Thyroid gland (tissue), 4 donors: ENCODE measurements at regions not wholly inside any gene's neighbourhood (a gene's known extent, or its start where the extent isn't known, plus 50 kb on each side); places are given as distances from the start of the nearest gene placed in this dataset.
A peak's percentile ranks its signal among the peaks of the same experiment; 100 is the strongest.

Experiments
- POLR2A ChIP-seq, 2 donors: fragments of 450-650 bp; IDR thresholded peaks; one replicate each; pipeline ENCODE4 v1.6.1; 2017; ENCODE audit warnings: antibody characterized with exemption in 2 of 2, mild to moderate bottlenecking in 2 of 2, moderate library complexity in 1 of 2
- TF ChIP-seq, protein P1 (sequence below), 6 experiments: fragments of 200-600 bp in 3 of 6; fragments of 450-650 bp in 3 of 6; sonication (generic) in 3 of 6; IDR thresholded peaks; one replicate each; pipeline ENCODE4 v1.5.1; 2016 to 2019; ENCODE audit warnings: antibody characterized with exemption in 6 of 6, mild to moderate bottlenecking in 2 of 6, inconsistent platforms in 1 of 6, moderate library complexity in 1 of 6

- peak in 1 of 2 donors; percentile 82 for TF ChIP-seq POLR2A (IDR thresholded peaks at IDR 0.05)
- TF ChIP-seq, protein P1, sequence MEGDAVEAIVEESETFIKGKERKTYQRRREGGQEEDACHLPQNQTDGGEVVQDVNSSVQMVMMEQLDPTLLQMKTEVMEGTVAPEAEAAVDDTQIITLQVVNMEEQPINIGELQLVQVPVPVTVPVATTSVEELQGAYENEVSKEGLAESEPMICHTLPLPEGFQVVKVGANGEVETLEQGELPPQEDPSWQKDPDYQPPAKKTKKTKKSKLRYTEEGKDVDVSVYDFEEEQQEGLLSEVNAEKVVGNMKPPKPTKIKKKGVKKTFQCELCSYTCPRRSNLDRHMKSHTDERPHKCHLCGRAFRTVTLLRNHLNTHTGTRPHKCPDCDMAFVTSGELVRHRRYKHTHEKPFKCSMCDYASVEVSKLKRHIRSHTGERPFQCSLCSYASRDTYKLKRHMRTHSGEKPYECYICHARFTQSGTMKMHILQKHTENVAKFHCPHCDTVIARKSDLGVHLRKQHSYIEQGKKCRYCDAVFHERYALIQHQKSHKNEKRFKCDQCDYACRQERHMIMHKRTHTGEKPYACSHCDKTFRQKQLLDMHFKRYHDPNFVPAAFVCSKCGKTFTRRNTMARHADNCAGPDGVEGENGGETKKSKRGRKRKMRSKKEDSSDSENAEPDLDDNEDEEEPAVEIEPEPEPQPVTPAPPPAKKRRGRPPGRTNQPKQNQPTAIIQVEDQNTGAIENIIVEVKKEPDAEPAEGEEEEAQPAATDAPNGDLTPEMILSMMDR (IDR thresholded peaks at IDR 0.05), result no peak
Measured at GRCh38 chr3:69542089-69542804, 156.4 kb upstream of the FRMD4B start.
